Endothelial cell of umbilical vein (primary cell): ENCODE measurements at regions not wholly inside any gene's neighbourhood (a gene's known extent, or its start where the extent isn't known, plus 50 kb on each side); places are given as distances from the start of the nearest gene placed in this dataset.

Experiments
- BruUV-seq: library from RNA; stranded (reverse); fragments of 400-500 nt; replicated peaks from 2 replicates; lab custom pipeline; 2021; lab: Mats Ljungman, UMichigan
- CTCF ChIA-PET: fragments of 300-600, 350-600 bp; sonication (Branson Sonifier 250); formaldehyde crosslinking; loops from one replicate; lab custom pipeline; 2021; ENCODE audit warnings: antibody characterized with exemption, inconsistent platforms; lab: Charles Lee
- POLR2A ChIA-PET: fragments of 300-600, 350-600 bp; sonication (Branson Sonifier 250); formaldehyde crosslinking; loops from one replicate; lab custom pipeline; 2021; ENCODE audit warnings: antibody characterized with exemption, inconsistent platforms; lab: Charles Lee
- DNase-seq: peaks from one replicate; pipeline ENCODE4 v3.0.0-alpha.2; 2011; ENCODE audit warnings: low read depth, low spot score
- FAIRE-seq: peaks from 2 replicates; lab custom pipeline; 2011; peaks lifted over from hg19 to GRCh38; lab: Jason Lieb, UNC
- H2AFZ ChIP-seq: 2 replicates; pipeline ENCODE4 v1.6.0; 2012; ENCODE audit warnings: low read depth, low read length, control low read depth, inconsistent platforms
- H3K27ac ChIP-seq: 2 replicates; pipeline ENCODE4 v1.5.1; 2011; ENCODE audit warnings: low read depth, mild to moderate bottlenecking, control low read depth, low read length, moderate library complexity; ENCODE audit not compliant: insufficient read depth
- H3K27me3 ChIP-seq, 2 experiments: 2 replicates each; pipeline versions ENCODE4 v1.6.0 to v1.6.1; 2011; ENCODE audit warnings: low read length in 2 of 2, mixed read lengths in 1 of 2; ENCODE audit not compliant: control insufficient read depth in 2 of 2, insufficient read depth in 2 of 2
- H3K36me3 ChIP-seq, 2 experiments: 2 replicates in 1 of 2; 3 replicates in 1 of 2; pipeline ENCODE4 v1.5.1; 2011; ENCODE audit warnings: low read length in 2 of 2, mild to moderate bottlenecking in 1 of 2, moderate library complexity in 1 of 2; ENCODE audit not compliant: control insufficient read depth in 2 of 2, insufficient read depth in 2 of 2; ENCODE audit errors: extremely low read depth in 1 of 2
- H3K4me1 ChIP-seq: 3 replicates; pipeline ENCODE4 v1.5.1; 2011; ENCODE audit warnings: mild to moderate bottlenecking, low read length; ENCODE audit not compliant: control insufficient read depth, insufficient read depth; ENCODE audit errors: extremely low read depth
- H3K4me2 ChIP-seq: 2 replicates; pipeline ENCODE4 v1.6.1; 2011; ENCODE audit warnings: low read length, control low read depth, mixed read lengths; ENCODE audit not compliant: insufficient read depth
- H3K4me3 ChIP-seq, 3 experiments: fragments of 200-600 bp in 1 of 3; sonication (generic), shearing (Covaris generic) in 1 of 3; replicated peaks in 1 of 3; 2 replicates each; pipeline ENCODE4 v1.5.1; 2011 to 2016; ENCODE audit warnings: control low read depth in 3 of 3, low read length in 3 of 3, mild to moderate bottlenecking in 2 of 3, inconsistent platforms in 1 of 3, low read depth in 1 of 3, moderate library complexity in 1 of 3; ENCODE audit not compliant: insufficient read depth in 1 of 3
- H3K79me2 ChIP-seq: 2 replicates; pipeline ENCODE4 v1.6.0; 2012; ENCODE audit warnings: low read length, inconsistent platforms; ENCODE audit not compliant: control insufficient read depth, insufficient read depth
- H3K9ac ChIP-seq: replicated peaks from 2 replicates; pipeline ENCODE3; 2011; ENCODE audit warnings: low read length, control low read depth; ENCODE audit not compliant: insufficient read depth; ENCODE audit errors: extremely low read depth
- H3K9me1 ChIP-seq: replicated peaks from 3 replicates; pipeline ENCODE4 v1.6.0; 2011; ENCODE audit warnings: mild to moderate bottlenecking, low read length; ENCODE audit not compliant: control insufficient read depth, insufficient read depth; ENCODE audit errors: extremely low read depth
- H3K9me3 ChIP-seq: replicated peaks from 2 replicates; pipeline ENCODE4 v1.5.1; 2012; ENCODE audit warnings: low read length, inconsistent platforms; ENCODE audit not compliant: control insufficient read depth, insufficient read depth
- H4K20me1 ChIP-seq: replicated peaks from 2 replicates; pipeline ENCODE3; 2011; ENCODE audit warnings: mild to moderate bottlenecking, low read length; ENCODE audit not compliant: control insufficient read depth, insufficient read depth; ENCODE audit errors: extremely low read depth
- FOS ChIP-seq: IDR thresholded peaks from 2 replicates; pipeline ENCODE4 v1.6.1; 2011; ENCODE audit warnings: mild to moderate bottlenecking, low read length, moderate library complexity, borderline replicate concordance; ENCODE audit not compliant: insufficient read depth
- GATA2 ChIP-seq: IDR thresholded peaks from 2 replicates; pipeline ENCODE4 v1.7.0; 2011; ENCODE audit warnings: low read depth, mild to moderate bottlenecking, moderate library complexity, mixed read lengths, low read length; ENCODE audit not compliant: insufficient read length, insufficient read depth
- POLR2A ChIP-seq: IDR thresholded peaks from 2 replicates; pipeline ENCODE4 v1.6.1; 2012; ENCODE audit warnings: low read depth, mild to moderate bottlenecking, control low read depth, low read length
- dilution Hi-C: fragments of 300-500 bp; cut with MboI; formaldehyde crosslinking; loops from one replicate; pipeline ENCODE4 v1.15.0; 2019; ENCODE audit warnings: low sequenced_read_pairs; ENCODE audit not compliant: extremely low pct_ligation_motif_present
- intact Hi-C: fragments of 100-400 bp; cut with micrococcal nuclease; formaldehyde crosslinking; loops from one replicate; pipeline ENCODE4 v1.10.0; 2022
- TF ChIP-seq, protein P1 (sequence below), 2 donors: IDR thresholded peaks; 1 replicate in 1 of 2; 2 replicates in 1 of 2; pipeline ENCODE4 v1.5.1; 2011; ENCODE audit warnings: low read length in 2 of 2, mild to moderate bottlenecking in 2 of 2, moderate library complexity in 2 of 2, control low read depth in 1 of 2, inconsistent platforms in 1 of 2, low read depth in 1 of 2; ENCODE audit not compliant: insufficient read depth in 1 of 2; ENCODE audit errors: extremely low read depth in 1 of 2

DNA sequence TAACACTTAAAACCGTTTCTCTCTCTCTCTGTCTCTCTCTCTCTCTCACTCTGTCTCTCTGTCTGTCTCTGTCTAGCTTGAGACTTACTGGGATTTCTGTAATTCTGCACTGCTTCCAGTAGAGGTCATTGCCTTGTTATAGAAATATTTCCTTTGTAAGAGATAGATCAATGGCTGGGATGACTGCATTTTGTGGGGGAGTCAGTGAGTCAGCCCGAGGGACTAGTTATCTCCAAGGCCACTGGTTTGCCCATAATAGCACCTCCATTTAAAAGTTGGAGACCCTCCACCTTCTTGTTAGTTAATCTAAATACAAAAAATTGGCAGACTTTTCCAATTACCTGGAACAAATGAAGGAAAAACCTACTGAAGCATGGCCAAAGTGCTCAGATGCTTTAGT lies 547.2 kb downstream of the LRRC70 start:
- POLR2A ChIA-PET, result no interaction called here
- no TSS peak for BruUV-seq
- Histone ChIP-seq H3K36me3 (no peaks in the 10 kb centered on the region), H4K20me1 (no peaks in the 10 kb centered on the region), H2AFZ (no peak overlapping the region), H3K4me1 (no peaks in the 10 kb centered on the region), H3K9me3 (no peaks in the 10 kb centered on the region), H3K9me1 (no peaks in the 10 kb centered on the region), H3K79me2 (no peaks in the 10 kb centered on the region), H3K27ac (no peak overlapping the region), H3K4me2 (no peak overlapping the region), H3K27me3 (no peaks in the 10 kb centered on the region), H3K9ac (no peak overlapping the region), H3K4me3 (no peak overlapping the region)
- intact Hi-C loops (loop anchor here (1.0 to 10.0 kb wide), 3 partner anchors 275 to 837 kb away; no protein-coding TSS in a partner anchor), dilution Hi-C loops (no loop called here)
- DNase-seq (peak; percentile 26), FAIRE-seq (peak; percentile 59)
- TF ChIP-seq, protein P1, sequence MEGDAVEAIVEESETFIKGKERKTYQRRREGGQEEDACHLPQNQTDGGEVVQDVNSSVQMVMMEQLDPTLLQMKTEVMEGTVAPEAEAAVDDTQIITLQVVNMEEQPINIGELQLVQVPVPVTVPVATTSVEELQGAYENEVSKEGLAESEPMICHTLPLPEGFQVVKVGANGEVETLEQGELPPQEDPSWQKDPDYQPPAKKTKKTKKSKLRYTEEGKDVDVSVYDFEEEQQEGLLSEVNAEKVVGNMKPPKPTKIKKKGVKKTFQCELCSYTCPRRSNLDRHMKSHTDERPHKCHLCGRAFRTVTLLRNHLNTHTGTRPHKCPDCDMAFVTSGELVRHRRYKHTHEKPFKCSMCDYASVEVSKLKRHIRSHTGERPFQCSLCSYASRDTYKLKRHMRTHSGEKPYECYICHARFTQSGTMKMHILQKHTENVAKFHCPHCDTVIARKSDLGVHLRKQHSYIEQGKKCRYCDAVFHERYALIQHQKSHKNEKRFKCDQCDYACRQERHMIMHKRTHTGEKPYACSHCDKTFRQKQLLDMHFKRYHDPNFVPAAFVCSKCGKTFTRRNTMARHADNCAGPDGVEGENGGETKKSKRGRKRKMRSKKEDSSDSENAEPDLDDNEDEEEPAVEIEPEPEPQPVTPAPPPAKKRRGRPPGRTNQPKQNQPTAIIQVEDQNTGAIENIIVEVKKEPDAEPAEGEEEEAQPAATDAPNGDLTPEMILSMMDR (IDR thresholded peaks at IDR 0.05; ENCODE audit: extremely low read depth in 1 of 2, insufficient read depth in 1 of 2, low read depth in 1 of 2, low read length in 2 of 2), result peak; percentile 24 to 40
- peak; percentile 6 for TF ChIP-seq FOS
- TF ChIP-seq POLR2A, result no peak
- CTCF ChIA-PET, result interaction anchor here (0.9 to 1.7 kb wide), 7 partner anchors 9 to 839 kb away, joined by 3 to 15 read pairs (median 4); partner anchors contain the start of gene HTR1A

DNA sequence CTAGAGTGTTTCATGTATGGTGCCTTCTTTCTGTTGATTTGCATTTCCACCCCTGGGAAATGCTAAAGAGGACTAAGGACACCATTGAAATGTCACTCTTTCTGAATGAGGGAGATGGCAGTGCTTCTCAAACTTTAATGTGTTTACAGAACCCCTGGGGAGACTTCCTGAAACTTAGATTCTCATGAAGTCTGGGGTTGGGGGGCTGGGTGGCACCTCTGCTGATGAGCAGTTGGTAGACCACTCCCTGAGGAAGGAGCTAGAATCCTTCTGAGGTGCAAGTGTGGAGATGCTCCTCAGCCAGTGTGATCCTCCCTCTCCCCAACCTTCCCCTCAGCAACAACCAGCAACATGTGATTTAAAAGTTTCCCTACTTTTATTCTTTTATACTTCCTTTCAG lies 546.8 kb downstream of the LRRC70 start:
- no peaks in the 10 kb centered on the region for H3K36me3 ChIP-seq
- no peak overlapping the region for H3K9ac ChIP-seq
- no TSS peak for BruUV-seq
- dilution Hi-C loops (no loop called here), intact Hi-C loops (loop anchor here (1.0 to 10.0 kb wide), 2 partner anchors 661 to 838 kb away; no protein-coding TSS in a partner anchor)
- H3K9me1 ChIP-seq, result no peaks in the 10 kb centered on the region
- no peaks in the 10 kb centered on the region for H3K27me3 ChIP-seq
- no peaks in the 10 kb centered on the region for H4K20me1 ChIP-seq
- TF ChIP-seq GATA2 (no peak), FOS (no peak)
- TF ChIP-seq, protein P1 (IDR thresholded peaks at IDR 0.05; ENCODE audit: extremely low read depth in 1 of 2, insufficient read depth in 1 of 2, low read depth in 1 of 2, low read length in 2 of 2), result no peak
- no peaks in the 10 kb centered on the region for H3K79me2 ChIP-seq
- H3K27ac ChIP-seq, result no peak overlapping the region
- ChIA-PET POLR2A (no interaction called here), CTCF (interaction anchor here (0.9 to 1.7 kb wide), 7 partner anchors 9 to 840 kb away, joined by 3 to 15 read pairs (median 4); partner anchors contain the start of gene HTR1A)
- H3K4me3 ChIP-seq, result no peak overlapping the region
- H3K4me1 ChIP-seq, result no peaks in the 10 kb centered on the region
- no peak overlapping the region for H2AFZ ChIP-seq
- FAIRE-seq (peak; percentile 18), DNase-seq (no peak)
- H3K9me3 ChIP-seq, result no peaks in the 10 kb centered on the region
- H3K4me2 ChIP-seq, result no peak overlapping the region
